ENCODE measurements at regions not wholly inside any gene's neighbourhood (a gene's known extent, or its start where the extent isn't known, plus 50 kb on each side); places are given as distances from the start of the nearest gene placed in this dataset.

DNA sequence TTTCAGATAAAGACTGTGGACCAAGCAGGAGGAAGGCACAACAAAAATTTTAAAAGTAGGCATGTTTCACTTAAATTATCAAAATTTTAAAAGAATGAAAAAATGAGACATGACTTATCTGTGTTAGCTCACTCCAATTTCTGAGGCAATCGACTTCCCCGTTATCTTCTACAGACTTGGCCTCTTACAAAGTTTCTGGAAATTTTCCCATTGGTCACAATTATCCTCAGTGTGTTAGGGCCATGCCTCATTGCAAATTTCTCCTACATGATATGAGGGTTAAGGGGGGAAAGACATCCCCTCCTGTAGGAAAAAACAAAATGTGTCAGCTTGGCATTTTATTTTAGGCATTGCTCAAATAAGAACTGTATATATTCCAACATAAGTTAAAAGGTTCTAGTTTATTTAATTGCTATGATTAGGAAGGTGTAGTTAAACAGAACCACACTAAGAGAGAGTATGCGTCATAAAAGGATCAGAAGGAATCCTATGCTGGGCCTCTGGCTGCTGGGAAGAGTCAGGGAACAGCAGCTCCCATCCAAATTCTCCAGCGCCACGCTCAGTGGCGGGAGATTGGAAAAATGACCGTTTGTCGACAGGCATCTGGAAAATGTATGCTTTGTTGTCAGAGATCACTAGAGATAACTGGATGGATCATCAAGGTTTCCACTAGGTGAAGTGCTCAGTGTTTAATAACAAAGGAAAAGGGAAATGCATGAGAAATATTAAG lies 463.6 kb upstream of the NR2F2 start:
- DNase-seq: no peak

DNA sequence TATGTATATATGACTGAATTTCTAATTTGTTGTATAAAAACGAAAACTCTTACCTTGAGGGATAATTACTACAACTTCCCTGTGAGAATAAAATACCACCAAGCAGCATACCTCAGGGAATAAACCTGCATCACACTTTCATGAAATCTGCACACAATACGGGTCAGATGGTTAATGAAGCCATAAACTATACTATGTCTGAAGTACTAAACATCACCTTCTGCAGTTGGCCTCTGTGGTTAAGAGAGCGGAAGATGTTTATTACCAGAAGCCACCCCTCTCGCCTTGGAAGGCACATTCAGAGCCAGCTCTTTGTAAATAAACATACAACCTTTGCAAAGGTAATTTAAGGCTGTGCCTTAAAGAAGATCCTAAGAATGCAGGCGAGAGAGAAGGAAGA lies 462.1 kb upstream of the NR2F2 start:
- DNase-seq: no peak

DNA sequence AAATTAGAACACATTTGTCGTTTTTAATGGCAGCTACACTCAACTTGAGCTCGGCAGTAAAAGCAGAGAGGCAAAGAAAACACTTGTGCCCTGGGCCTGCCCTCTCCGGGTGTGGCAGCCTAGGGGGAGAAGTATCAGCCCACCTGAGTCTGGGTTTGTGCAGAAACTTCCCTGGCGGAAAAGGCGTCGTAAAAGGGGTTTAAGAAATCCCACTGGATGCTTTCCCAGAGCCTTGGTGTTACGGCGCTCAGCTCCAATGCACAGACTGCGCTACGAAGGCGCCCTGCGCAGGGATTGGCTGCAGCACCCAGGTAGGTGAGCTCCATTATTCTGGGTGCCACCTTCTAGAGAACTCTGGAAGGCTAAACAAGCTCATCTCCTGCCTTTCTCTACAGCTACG lies 461.5 kb upstream of the NR2F2 start:
- DNase-seq: no peak

DNA sequence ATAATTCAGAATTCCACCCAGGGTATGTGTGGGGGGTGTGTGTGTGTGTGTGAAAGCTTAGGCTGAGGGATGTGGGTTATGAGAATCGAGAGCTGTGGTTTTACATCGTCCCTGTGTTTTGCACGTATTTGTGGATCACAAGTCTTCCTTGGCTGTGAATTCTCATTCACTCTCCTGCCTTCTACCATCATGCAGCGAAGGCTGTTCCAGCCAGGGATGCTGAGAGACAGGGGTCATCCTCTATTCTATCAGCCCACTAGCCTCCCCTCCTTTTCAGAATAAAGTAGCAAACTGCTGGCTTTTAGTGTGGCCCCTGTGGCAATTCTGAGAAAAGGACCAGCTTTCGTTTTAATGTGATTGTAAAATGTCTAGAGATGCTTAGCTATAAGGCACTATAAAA lies 460.6 kb upstream of the NR2F2 start:
- no peak for DNase-seq

DNA sequence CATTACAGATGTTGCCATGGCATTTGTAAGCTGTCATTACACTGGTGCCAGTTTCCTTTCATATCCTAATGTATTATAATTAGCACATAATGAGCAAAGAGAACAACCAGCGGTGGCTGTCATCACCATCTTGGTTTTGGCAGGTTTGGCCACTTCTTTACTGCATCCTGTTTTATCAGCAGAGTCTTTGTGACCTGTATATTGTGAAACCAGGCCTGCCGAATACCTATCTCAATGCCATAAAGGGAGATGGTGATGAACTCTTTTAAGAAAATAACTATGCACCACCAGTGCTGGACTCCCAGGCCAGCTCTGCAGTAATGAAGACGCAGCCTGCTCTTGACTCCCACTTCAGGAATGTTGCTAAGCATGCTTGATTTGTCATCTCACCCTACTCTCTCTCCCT lies 458.1 kb upstream of the NR2F2 start:
- DNase-seq: no peak

DNA sequence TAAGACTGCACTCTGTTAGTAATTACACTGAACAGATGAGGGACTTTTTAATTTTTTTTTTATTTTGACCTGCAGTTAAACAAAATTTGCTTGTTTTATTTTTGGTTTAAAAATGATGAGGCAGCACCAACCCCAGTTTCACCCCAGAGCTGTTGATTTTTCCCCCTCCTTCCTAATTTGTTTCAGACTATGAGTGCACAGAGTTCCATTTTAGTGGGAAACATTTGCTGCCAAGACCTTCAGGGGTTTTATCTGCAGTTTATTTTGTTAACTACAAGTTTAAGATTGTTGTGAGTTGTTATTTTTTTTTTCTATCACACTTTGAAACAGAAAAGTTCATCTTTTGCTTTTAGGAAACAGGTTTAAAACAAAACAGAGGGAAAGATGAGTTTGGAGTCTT lies 455.9 kb upstream of the NR2F2 start:
- DNase-seq: no peak

GRCh38 chr15:95875121-95875643 lies 455.3 kb upstream of the NR2F2 start:
- no peak for DNase-seq

- DNase-seq: peak in 1 of 2 donors; percentile 45
Measured at GRCh38 chr15:95880031-95880570, 450.4 kb upstream of the NR2F2 start.

- no peak for DNase-seq
Measured at GRCh38 chr15:95880630-95881029, 449.9 kb upstream of the NR2F2 start.

GRCh38 chr15:95883064-95883463 lies 447.4 kb upstream of the NR2F2 start:
- no peak for DNase-seq

DNA sequence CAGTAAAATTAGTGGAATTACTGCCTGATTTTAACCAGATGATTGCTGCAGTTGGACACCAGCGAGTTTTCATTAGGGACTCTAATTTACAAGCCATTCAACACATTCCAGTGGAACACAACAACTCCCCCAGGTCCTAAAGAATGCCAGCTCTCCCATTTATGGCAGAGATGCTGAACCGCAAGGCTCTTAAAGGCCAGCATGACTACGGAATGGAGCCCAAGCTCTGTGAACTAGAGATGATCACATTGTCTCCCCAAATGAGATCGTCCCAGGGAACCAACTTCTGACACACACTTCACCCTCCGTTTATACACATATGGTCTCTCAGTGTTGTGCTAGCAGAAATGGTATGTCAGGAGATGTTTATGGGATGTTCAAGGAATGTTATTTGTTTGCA lies 446.2 kb upstream of the NR2F2 start:
- DNase-seq: no peak

- DNase-seq: no peak
Measured at GRCh38 chr15:95887666-95888390, 442.7 kb upstream of the NR2F2 start.

DNA sequence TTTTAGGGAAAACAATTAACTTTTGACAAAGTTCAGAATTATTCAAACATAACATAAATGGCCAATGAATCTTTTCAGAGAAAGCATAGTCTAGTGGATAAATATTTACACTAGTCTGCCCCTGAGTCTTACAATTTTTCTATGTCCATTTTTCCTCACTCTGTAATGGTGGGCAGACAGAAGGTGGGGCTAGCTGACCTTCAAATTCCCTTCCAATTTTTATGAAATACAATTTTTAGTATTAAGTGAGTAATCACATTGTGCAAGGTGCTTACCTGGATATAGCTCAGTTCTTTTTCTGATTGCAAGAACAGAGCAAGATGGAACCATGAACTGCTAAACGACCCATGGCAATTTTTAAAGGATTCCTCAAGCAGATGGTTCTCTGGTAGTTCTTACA lies 441.7 kb upstream of the NR2F2 start:
- DNase-seq: no peak

GRCh38 chr15:95894407-95894956 lies 436.0 kb upstream of the NR2F2 start:
- DNase-seq: no peak

GRCh38 chr15:95895508-95895907 lies 435.0 kb upstream of the NR2F2 start:
- no peak for DNase-seq

GRCh38 chr15:95897651-95898050 lies 432.8 kb upstream of the NR2F2 start:
- no peak for DNase-seq

DNA sequence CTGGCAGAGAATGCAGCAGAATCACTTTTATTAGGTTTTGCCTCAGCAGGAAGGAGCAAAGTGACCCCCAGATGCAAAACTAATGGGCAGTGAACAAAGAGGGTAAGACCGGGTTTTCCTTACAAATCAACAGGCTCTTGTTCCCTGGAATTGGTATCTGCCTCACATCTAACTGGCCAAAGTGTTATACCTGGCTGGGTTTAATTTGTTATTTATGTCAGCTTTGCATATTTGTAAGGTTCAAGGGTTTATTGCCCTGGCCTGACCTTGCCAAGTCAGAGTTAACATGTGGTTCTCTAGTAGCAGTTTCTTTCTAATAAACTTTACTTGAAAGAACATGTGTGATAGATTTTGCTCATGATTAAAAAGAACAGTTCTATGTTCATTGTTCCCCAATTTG lies 431.7 kb upstream of the NR2F2 start:
- DNase-seq: no peak

GRCh38 chr15:95901271-95901670 lies 429.2 kb upstream of the NR2F2 start:
- DNase-seq: peak in 1 of 2 donors; percentile 32

DNA sequence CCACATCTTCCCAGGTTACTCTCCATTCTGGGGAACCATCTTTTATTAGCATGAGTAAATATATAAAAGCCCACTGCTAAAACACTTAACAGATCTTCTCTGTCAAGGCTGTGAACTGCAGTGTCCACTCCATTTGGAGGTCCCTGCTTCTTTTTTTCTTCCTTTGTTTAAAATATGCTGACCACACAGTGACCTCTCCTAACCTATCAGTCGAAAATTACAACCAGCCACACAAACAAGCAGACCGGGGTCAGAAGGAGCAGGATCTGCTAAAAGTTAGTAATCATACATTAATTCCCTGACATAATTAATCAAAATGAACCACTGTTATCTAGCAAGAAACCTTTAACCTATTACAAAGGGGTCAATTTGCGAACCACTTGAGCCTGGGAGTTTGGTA lies 427.9 kb upstream of the NR2F2 start:
- no peak for DNase-seq

GRCh38 chr15:95903352-95903751 lies 427.1 kb upstream of the NR2F2 start:
- DNase-seq: no peak

DNA sequence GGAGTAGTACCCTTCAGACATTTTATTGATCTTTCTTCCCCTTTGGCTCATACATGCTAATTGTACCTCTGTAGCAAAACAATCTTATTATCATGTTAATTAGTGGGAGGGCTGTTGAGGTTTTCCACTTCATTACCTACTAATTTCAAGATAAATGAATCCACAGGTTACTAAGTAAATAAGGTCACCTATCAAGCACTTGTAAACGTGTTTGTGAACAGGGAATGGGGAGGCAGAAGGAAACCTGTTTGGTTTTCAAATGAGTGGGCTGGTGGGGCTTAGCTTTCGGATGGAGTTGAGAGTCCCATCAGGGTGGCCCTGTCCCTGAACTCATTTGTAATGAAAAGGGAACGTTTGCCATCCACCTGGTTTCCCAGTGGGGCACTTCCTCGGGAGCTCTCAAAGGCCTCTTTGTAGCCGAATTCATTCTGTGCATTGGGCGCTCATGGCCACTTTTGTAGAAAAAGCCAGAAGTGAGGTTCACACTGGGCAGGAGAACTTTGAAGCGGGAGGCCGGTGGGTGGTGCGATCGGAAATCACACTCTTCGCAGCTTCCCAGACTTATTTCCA lies 419.8 kb upstream of the NR2F2 start:
- no peak for DNase-seq

GRCh38 chr15:95911570-95912279 lies 418.8 kb upstream of the NR2F2 start:
- no peak for DNase-seq

Measured in right lung (tissue), 2 donors.